Glutamatergic neuron (in vitro differentiated cells): ENCODE measurements at regions not wholly inside any gene's neighbourhood (a gene's known extent, or its start where the extent isn't known, plus 50 kb on each side); places are given as distances from the start of the nearest gene placed in this dataset.

Experiments
- DNase-seq: peaks from one replicate; pipeline ENCODE4 v3.0.0; 2022
- H3K27ac Mint-ChIP-seq: one replicate; pipeline ENCODE4 v1.8.0; 2020; ENCODE audit warnings: mild to moderate bottlenecking, mixed read lengths, inconsistent platforms; ENCODE audit not compliant: unreplicated experiment
- H3K27me3 Mint-ChIP-seq: one replicate; pipeline ENCODE4 v1.8.0; 2020; ENCODE audit warnings: mild to moderate bottlenecking, moderate library complexity, mixed read lengths, inconsistent platforms; ENCODE audit not compliant: unreplicated experiment
- H3K36me3 Mint-ChIP-seq: one replicate; pipeline ENCODE4 v1.8.0; 2020; ENCODE audit warnings: mild to moderate bottlenecking, mixed read lengths, inconsistent platforms; ENCODE audit not compliant: unreplicated experiment
- H3K4me1 Mint-ChIP-seq: one replicate; pipeline ENCODE4 v1.8.0; 2020; ENCODE audit warnings: mild to moderate bottlenecking, low read depth, mixed read lengths, inconsistent platforms; ENCODE audit not compliant: unreplicated experiment
- H3K4me3 Mint-ChIP-seq: one replicate; pipeline ENCODE4 v1.8.0; 2020; ENCODE audit warnings: mild to moderate bottlenecking, mixed read lengths, inconsistent platforms; ENCODE audit not compliant: unreplicated experiment
- H3K9me3 Mint-ChIP-seq: one replicate; pipeline ENCODE4 v1.8.0; 2020; ENCODE audit warnings: mild to moderate bottlenecking, moderate library complexity, mixed read lengths, inconsistent platforms; ENCODE audit not compliant: unreplicated experiment
- TF ChIP-seq, protein P1 (sequence below): fragments of 200-600 bp; sonication (generic); IDR thresholded peaks from one replicate; pipeline ENCODE4 v1.5.0; 2021; ENCODE audit not compliant: partially characterized antibody, unreplicated experiment

DNA sequence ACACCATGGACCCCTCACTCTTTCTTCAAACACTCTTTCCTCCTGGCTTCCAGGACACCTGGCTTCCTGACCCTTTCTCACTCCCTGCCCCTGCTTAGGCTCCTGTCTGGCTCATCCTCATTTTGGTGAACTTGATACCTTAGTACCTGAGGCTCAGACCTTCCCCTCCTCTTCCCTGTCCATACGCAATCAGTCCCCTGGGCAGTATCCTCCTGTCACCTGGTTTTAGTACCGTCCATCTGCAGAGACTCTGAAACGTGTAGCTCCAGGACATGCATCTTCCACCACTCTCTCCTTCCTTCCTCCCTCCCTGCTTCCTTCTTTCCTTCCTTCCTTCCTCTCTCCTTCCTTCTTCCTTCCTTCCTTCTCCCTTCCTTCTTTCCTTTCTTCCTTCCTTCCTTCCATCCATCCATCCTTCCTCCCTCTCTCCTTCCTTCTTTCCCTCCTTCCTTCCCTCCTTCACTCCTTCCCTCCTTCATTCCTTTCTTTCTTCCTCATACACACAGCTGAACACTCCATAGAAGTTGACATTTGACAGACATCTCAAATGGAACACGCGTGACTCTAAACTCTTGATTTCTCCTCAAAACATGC is 1488.6 kb downstream of the TBC1D22A start:
- Mint-ChIP-seq H3K27ac (no peak overlapping the region), H3K9me3 (peaks cover 14% of the 10 kb centered on the region), H3K27me3 (peaks cover 6% of the 10 kb centered on the region), H3K4me3 (no peak overlapping the region), H3K4me1 (peaks cover 3% of the 10 kb centered on the region), H3K36me3 (no peaks in the 10 kb centered on the region)
- DNase-seq, result no peak
- TF ChIP-seq, protein P1, sequence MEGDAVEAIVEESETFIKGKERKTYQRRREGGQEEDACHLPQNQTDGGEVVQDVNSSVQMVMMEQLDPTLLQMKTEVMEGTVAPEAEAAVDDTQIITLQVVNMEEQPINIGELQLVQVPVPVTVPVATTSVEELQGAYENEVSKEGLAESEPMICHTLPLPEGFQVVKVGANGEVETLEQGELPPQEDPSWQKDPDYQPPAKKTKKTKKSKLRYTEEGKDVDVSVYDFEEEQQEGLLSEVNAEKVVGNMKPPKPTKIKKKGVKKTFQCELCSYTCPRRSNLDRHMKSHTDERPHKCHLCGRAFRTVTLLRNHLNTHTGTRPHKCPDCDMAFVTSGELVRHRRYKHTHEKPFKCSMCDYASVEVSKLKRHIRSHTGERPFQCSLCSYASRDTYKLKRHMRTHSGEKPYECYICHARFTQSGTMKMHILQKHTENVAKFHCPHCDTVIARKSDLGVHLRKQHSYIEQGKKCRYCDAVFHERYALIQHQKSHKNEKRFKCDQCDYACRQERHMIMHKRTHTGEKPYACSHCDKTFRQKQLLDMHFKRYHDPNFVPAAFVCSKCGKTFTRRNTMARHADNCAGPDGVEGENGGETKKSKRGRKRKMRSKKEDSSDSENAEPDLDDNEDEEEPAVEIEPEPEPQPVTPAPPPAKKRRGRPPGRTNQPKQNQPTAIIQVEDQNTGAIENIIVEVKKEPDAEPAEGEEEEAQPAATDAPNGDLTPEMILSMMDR, result no peak

DNA sequence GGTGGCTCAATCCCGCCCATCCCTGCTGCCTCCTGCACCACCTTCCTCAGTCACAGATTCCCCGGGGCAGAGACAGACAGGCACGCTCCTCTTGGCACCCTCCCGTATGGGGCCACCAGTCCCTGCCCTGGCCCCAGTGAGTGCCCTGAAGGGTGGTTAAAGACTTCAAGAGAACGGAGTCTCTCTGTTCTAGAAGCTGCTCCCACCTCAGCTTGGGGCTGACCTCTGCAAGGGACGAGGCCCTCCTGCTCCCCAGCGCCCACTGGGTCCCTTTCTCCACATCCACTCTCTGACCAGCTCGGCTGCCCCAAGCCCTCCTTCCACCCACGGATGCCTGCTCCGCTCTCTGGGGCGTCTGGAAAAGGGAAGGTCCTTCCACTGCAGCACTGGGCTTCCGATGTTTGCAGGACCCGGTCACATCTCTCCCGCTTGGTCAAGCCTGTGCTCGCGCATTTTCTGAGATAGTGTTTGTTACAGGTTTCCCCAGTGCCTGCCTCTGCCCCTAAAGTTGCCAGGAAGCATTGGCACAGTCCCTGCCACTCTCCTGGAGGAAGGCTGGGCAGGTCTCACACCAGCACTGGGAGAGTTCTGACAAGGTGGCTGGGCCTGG is 1487.9 kb downstream of the TBC1D22A start:
- Mint-ChIP-seq H3K27ac (no peak overlapping the region), H3K36me3 (peaks cover under 1% of the 10 kb centered on the region), H3K27me3 (peaks cover 6% of the 10 kb centered on the region), H3K4me3 (no peak overlapping the region), H3K4me1 (peaks cover 3% of the 10 kb centered on the region), H3K9me3 (peaks cover 14% of the 10 kb centered on the region)
- no peak for DNase-seq
- TF ChIP-seq, protein P1, result no peak

DNA sequence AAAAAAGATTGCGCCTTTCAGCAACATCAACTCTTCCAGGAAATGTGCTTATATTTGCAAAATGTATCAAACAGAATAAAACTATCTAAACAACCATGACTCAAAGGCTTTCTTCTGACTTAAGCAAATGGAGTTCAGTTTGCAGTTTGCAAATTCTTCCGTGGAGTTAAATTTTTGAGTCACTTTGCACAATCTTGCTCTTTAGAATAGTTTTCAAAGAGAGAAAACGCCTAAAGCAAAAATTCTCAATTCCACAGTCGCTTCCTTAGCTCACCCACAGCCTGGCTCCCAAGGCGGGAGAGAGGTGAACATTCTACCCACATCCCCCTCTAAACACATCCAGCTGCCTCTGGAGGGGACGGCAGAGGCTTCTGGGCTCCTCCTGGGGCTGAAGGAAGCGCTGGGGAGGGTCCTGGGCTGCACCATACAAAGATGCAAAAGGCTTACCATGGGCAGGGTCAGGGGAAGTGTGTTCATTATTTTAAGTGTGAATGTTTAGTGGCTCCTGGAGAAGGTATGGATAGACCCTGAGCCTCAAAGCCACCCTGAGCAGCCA is 1487.3 kb downstream of the TBC1D22A start:
- DNase-seq, result no peak
- no peak overlapping the region for H3K27ac Mint-ChIP-seq
- peaks cover 6% of the 10 kb centered on the region for H3K27me3 Mint-ChIP-seq
- H3K36me3 Mint-ChIP-seq, result peaks cover 3% of the 10 kb centered on the region
- no peaks in the 10 kb centered on the region for H3K4me1 Mint-ChIP-seq
- TF ChIP-seq, protein P1, result no peak
- H3K4me3 Mint-ChIP-seq, result no peak overlapping the region
- peaks cover 14% of the 10 kb centered on the region for H3K9me3 Mint-ChIP-seq

DNA sequence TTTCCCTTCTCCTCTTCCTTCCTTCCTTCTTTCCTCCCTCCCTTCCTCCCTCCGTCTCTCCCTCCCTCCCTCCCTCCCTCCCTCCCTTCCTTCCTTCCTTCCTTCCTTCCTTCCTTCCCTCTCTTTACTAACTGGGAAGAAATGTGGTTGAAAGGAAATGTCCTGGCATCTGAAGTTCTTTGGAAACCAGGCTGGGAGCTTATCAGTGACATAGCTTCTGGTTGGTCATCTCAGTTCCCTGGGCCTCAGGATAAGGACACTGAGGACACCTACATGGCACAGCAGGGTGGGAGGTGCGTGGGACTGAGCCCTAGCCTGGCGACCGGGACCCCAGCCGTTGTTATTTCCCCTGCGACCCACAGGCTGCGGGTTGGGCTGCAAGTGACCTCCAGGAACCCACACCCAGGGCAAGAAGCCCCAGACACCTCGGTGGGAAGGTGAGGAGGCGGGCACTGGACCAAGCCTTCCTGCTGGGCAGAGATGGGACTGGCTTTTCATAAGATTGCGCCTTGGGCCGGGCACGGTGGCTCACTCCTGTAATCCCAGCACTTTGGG is 1486.5 kb downstream of the TBC1D22A start:
- H3K9me3 Mint-ChIP-seq, result peaks cover 12% of the 10 kb centered on the region
- TF ChIP-seq, protein P1, result no peak
- H3K4me3 Mint-ChIP-seq, result no peak overlapping the region
- no peak overlapping the region for H3K27ac Mint-ChIP-seq
- no peaks in the 10 kb centered on the region for H3K4me1 Mint-ChIP-seq
- peaks cover 3% of the 10 kb centered on the region for H3K36me3 Mint-ChIP-seq
- H3K27me3 Mint-ChIP-seq, result peaks cover 4% of the 10 kb centered on the region
- DNase-seq, result no peak

DNA sequence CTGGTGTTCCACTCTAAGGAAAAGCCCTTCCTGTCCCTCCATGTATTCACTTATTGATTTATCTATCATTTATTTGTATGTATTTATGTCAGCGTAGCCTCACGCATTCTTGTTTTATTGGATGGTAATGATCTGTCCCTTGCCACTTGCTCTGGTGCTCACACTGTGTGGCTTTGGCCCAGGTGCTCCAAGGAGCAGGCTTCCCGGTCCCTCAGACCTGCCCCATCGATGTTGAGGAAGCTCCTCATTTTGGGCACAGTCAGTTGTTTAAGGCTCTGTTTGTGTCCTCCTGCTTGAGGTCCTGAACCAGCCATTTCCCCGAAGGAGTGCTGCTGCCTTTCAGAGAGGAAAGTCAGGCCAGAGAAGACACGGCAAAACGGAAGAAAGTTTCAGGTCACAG is 1485.4 kb downstream of the TBC1D22A start:
- Mint-ChIP-seq H3K4me3 (no peak overlapping the region), H3K27ac (no peak overlapping the region), H3K4me1 (no peaks in the 10 kb centered on the region), H3K27me3 (no peaks in the 10 kb centered on the region), H3K9me3 (peaks cover 13% of the 10 kb centered on the region), H3K36me3 (peaks cover 3% of the 10 kb centered on the region)
- DNase-seq, result no peak
- TF ChIP-seq, protein P1, result no peak
